Ovary (tissue), 3 donors: ENCODE measurements at regions not wholly inside any gene's neighbourhood (a gene's known extent, or its start where the extent isn't known, plus 50 kb on each side); places are given as distances from the start of the nearest gene placed in this dataset.
"Not testable (repeated sequence)": the region's sequence is repeated elsewhere in the genome, so short reads cannot be mapped to it uniquely, and the experiment has no call there.

Experiments used
- POLR2A ChIP-seq: fragments of 450-650 bp; IDR thresholded peaks from one replicate; pipeline ENCODE4 v1.6.1; 2017; ENCODE audit warnings: antibody characterized with exemption, mild to moderate bottlenecking, moderate library complexity
- TF ChIP-seq, protein P1 (sequence below), 3 donors: fragments of 450-650 bp in 2 of 3; fragments of 200-600 bp in 1 of 3; IDR thresholded peaks; one replicate each; pipeline versions ENCODE4 v1.5.1 to v1.8.0; 2016 to 2022; ENCODE audit warnings: antibody characterized with exemption in 3 of 3, mild to moderate bottlenecking in 1 of 3
- donor health status: DM: no; HTN: no; CAD: no.

GRCh38 chr10:47600604-47601003 is 77.2 kb upstream of the AGAP9 start:
- TF ChIP-seq POLR2A = not testable (repeated sequence)
- TF ChIP-seq, protein P1, sequence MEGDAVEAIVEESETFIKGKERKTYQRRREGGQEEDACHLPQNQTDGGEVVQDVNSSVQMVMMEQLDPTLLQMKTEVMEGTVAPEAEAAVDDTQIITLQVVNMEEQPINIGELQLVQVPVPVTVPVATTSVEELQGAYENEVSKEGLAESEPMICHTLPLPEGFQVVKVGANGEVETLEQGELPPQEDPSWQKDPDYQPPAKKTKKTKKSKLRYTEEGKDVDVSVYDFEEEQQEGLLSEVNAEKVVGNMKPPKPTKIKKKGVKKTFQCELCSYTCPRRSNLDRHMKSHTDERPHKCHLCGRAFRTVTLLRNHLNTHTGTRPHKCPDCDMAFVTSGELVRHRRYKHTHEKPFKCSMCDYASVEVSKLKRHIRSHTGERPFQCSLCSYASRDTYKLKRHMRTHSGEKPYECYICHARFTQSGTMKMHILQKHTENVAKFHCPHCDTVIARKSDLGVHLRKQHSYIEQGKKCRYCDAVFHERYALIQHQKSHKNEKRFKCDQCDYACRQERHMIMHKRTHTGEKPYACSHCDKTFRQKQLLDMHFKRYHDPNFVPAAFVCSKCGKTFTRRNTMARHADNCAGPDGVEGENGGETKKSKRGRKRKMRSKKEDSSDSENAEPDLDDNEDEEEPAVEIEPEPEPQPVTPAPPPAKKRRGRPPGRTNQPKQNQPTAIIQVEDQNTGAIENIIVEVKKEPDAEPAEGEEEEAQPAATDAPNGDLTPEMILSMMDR (IDR thresholded peaks at IDR 0.05) = not testable (repeated sequence)
